Omental fat pad (tissue), 3 donors: ENCODE measurements at regions not wholly inside any gene's neighbourhood (a gene's known extent, or its start where the extent isn't known, plus 50 kb on each side); places are given as distances from the start of the nearest gene placed in this dataset.

Experiments used
- ATAC-seq: fragments of 150-250 bp; one replicate; pipeline ENCODE4 v1.9.1; 2016; ENCODE audit warnings: mild to moderate bottlenecking, moderate library complexity; ENCODE audit not compliant: low FRiP score
- DNase-seq: peaks from one replicate; pipeline ENCODE4 v3.0.0-alpha.2; 2019; ENCODE audit warnings: low spot score
- TF ChIP-seq, protein P1 (sequence below), 3 donors: fragments of 450-650 bp; IDR thresholded peaks; one replicate each; pipeline ENCODE4 v1.5.1; 2016 to 2017; ENCODE audit warnings: antibody characterized with exemption in 3 of 3, mild to moderate bottlenecking in 3 of 3, moderate library complexity in 2 of 3

DNA sequence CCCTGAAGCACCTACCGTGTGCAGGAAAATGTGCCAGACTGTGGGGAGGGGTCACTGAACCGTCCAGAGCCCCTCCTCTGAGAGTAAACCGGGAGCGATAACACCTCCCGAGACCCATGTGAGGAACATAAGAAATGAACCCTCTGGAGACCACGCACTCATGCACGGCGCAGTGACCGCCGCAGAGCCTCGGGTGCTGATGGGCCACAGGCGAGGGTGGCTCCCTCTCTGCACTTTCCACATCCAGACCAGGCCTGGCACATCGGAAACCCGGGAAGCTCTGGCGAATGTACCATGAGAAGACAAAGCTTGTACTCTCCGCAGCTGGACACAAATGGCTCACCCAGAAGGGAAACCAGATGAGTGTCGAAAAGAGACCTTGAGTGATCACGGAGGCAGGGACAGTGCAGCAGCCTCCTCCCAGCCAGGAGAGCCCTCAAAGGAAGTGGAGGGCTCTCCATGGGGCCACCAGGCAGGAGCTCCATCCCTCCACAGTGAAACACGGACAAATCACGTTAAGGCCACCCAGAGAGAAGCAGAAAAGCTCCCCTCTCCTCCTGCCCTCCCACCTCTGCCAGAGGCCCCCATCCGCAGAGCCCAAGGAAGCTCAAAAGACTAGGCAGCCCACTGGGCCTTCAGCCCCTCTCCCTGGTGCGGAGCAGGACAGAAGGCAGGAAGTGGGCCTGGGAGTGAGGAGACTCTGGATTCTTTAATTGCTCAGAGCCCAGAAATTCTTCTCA is 178.1 kb upstream of the PPP2R2D start:
- no peak for DNase-seq
- ATAC-seq = no peak
- TF ChIP-seq, protein P1, sequence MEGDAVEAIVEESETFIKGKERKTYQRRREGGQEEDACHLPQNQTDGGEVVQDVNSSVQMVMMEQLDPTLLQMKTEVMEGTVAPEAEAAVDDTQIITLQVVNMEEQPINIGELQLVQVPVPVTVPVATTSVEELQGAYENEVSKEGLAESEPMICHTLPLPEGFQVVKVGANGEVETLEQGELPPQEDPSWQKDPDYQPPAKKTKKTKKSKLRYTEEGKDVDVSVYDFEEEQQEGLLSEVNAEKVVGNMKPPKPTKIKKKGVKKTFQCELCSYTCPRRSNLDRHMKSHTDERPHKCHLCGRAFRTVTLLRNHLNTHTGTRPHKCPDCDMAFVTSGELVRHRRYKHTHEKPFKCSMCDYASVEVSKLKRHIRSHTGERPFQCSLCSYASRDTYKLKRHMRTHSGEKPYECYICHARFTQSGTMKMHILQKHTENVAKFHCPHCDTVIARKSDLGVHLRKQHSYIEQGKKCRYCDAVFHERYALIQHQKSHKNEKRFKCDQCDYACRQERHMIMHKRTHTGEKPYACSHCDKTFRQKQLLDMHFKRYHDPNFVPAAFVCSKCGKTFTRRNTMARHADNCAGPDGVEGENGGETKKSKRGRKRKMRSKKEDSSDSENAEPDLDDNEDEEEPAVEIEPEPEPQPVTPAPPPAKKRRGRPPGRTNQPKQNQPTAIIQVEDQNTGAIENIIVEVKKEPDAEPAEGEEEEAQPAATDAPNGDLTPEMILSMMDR (IDR thresholded peaks at IDR 0.05) = no peak

DNA sequence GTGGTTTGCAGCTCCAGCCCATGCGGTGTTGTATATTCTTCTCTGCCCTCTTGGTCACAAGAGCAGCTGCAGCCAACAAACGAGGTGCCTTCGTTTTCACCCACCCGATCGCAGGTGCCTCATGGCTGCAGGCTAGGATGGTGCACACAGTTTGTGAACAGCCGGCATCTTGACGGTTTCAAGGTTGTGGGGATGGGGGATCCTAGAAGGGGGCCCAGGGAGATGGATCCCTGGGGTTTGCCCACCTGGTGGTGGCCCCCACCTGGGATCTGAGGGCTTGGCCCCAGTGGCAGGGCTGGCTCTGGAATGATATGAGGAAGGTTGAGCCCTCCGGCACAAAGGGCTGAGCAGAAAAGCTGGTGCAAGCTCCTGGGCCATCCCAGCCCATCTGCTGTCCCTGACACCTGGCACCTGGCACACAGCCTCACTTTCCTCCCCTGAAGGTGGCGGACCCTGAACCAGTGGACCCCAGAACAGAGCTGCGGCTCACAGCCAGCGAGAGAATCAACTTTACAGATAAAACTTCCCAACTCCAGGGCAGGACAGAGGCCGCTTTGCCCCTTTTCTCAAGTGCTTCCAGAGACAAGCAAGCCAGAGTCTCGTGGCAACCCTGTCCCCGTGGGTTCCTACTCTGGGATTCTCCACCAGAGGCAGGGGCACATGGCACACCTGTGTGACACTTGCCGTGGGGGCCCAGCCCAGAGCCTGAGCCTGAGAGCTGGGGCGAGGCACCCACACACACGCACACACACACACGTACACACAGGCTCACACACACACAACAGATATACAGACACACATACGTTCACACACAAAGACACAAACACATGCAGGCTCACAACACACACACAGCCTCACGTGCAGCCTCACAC is 177.3 kb upstream of the PPP2R2D start:
- TF ChIP-seq, protein P1 (IDR thresholded peaks at IDR 0.05) = no peak
- ATAC-seq (no peak), DNase-seq (no peak)

DNA sequence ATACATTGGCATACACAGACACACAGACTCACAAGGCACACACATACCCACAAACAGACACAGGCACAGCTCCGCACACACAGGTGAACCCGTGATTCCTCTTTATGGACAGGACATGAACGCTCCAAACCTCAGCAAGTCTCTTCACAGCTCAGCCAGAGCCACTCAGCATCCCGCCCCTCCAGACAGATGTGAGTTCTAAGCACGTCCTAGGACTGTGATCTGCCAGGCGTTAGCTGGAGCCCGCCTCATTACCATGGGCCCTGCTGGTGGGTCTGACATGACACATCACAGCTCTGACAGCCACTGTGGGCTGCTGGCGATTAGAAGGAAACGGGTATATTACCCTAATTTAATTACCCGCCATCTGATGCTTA is 176.7 kb upstream of the PPP2R2D start:
- ATAC-seq (no peak), DNase-seq (no peak)
- TF ChIP-seq, protein P1 (IDR thresholded peaks at IDR 0.05) = no peak

DNA sequence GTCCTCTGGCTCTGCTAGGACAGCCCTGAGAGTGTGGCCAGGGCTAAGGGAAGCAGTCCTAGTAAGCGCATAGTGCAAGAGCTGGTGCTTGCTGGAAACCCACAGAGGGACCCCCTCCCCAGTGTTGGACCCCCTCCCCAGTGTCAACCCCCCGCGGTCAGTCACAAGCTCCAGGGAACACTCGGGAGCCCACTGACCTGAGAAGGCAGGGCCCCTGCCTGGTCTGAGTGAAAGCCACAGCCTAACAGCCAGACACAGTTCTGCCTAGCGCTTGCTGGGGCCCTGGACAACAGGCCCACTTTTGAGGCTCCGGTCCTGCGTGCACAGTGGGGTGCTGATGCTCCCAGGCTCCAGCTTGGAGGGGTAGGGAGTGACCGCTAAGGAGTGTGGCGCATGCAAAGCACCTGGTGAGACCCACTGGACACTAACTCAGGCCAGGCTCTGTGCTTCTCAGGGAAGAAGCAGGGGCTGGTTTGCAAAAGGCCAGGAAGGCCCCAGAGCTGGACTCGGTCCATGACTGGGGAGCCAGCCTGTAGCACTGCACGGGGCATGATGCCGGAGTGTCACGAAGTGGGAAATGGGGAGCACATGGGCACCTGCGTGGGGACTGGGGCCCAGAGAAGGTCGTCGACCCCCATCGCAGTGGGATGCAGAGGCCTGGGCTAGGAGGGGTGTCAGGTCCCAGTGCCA is 175.8 kb upstream of the PPP2R2D start:
- DNase-seq (no peak), ATAC-seq (no peak)
- TF ChIP-seq, protein P1 (IDR thresholded peaks at IDR 0.05) = no peak

DNA sequence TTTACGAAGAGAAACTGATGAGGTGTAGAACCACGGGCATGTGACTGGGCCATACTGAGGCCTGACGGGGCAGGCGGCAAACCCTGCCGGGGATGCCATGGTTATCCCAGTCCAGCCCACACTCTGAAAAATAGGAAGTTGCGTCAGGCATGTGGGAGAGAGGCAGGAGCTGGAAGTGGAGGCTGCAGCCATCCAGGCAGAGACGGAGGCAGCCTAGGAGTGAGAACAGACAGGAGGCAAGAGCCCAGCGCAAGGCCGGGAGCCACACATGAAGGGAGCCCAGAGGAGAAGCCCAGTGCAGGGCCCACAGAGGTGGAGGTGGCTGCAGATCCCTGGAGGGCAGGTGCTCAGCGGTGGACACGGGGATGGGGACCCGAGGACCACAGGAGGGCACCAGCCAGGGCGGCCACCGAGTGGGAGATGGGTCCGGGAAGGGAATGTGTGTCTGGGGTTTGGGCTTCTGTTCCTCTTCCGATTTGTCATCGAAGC is 175.2 kb upstream of the PPP2R2D start:
- TF ChIP-seq, protein P1 (IDR thresholded peaks at IDR 0.05) = no peak
- no peak for DNase-seq
- ATAC-seq = no peak

DNA sequence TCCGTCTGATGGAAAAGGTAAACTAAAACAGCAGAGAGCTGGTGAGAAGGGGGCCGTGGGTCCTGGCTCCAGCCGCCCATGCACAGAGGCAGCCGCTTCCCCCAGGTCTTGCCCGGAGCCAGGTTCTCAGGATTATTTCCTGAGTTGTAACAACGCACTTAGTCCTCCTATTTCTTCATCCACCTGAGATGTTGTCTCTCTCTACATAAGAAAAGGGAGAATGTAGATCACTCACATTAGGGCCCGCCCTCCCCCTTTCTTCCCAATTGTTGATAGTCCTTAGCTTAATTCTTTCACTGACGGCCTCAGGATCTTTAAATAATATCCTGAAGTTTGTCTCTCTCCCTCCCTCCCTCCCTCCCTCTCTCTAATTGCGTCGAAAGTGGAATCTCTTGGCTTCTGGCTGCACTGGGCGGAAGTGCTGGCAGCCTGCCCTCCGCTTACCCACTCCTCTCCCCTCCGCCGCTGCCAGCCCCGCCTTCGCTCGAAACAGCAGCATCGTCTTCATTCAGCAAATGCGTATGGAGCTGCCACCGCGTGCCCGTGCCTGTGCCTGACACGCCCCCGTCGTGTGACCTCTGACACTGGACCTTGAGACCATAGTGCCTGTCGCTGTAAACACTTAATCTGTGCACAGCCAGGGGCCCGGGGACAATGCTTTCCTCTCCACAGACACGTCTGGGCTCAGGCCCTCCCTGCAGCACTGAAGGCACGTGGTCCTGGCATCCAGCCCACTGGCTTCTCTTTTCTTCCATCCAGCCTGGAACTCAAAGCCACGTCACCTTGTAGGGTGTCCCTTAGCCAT is 174.5 kb upstream of the PPP2R2D start:
- ATAC-seq = peak; percentile 55
- no peak for DNase-seq
- TF ChIP-seq, protein P1 (IDR thresholded peaks at IDR 0.05) = no peak
